HEK293 (cell line): ENCODE measurements at regions not wholly inside any gene's neighbourhood (a gene's known extent, or its start where the extent isn't known, plus 50 kb on each side); places are given as distances from the start of the nearest gene placed in this dataset.
A peak's percentile ranks its signal among the peaks of the same experiment; 100 is the strongest.

Source experiments
- CTCF ChIA-PET: fragments of 350-600 bp; formaldehyde crosslinking; extraction: SDS; loops from one replicate; lab custom pipeline; 2021; ENCODE audit warnings: antibody characterized with exemption; lab: Yijun Ruan, JAX
- POLR2A ChIA-PET: fragments of 300-600 bp; formaldehyde crosslinking; extraction: SDS; loops from one replicate; lab custom pipeline; 2020; ENCODE audit warnings: antibody characterized with exemption, inconsistent platforms; lab: Yijun Ruan, JAX
- H3K27ac ChIP-seq: fragments of 200-500 bp; sonication (Bioruptor generic); 2 replicates; pipeline ENCODE4 v1.5.1; 2014; ENCODE audit warnings: low read depth, low read length, control low read depth, inconsistent platforms; ENCODE audit errors: extremely low read depth
- H3K36me3 ChIP-seq, 2 experiments: fragments of 200-500 bp in 1 of 2; sonication (Bioruptor generic) in 1 of 2; 1 replicate in 1 of 2; 2 replicates in 1 of 2; pipeline ENCODE4 v1.5.1; 2014 to 2017; ENCODE audit warnings: inconsistent platforms in 2 of 2, low read length in 2 of 2; ENCODE audit not compliant: control insufficient read depth in 2 of 2, insufficient read depth in 1 of 2
- H3K4me1 ChIP-seq: fragments of 200-500 bp; sonication (Bioruptor generic); 2 replicates; pipeline ENCODE4 v1.5.1; 2014; ENCODE audit warnings: mild to moderate bottlenecking, low read length, inconsistent platforms; ENCODE audit not compliant: control insufficient read depth, insufficient read depth
- H3K4me3 ChIP-seq: 2 replicates; pipeline ENCODE4 v1.5.1; 2011; ENCODE audit warnings: low read depth, mild to moderate bottlenecking, control low read depth, low read length, moderate library complexity
- H3K9me3 ChIP-seq: fragments of 200-500 bp; sonication (Bioruptor generic); 2 replicates; pipeline ENCODE4 v1.5.1; 2014; ENCODE audit warnings: low read depth, low read length, inconsistent platforms; ENCODE audit not compliant: control insufficient read depth, insufficient read depth
- BCL11A ChIP-seq: fragments of 450-650 bp; formaldehyde crosslinking; IDR thresholded peaks from 2 replicates; pipeline ENCODE4 v1.5.1; 2016; ENCODE audit warnings: low read depth, missing biosample characterization, missing genetic modification characterization
- EGR2 ChIP-seq: fragments of 450-650 bp; formaldehyde crosslinking; IDR thresholded peaks from 2 replicates; pipeline ENCODE4 v1.5.1; 2016; ENCODE audit warnings: low read depth, missing biosample characterization, missing genetic modification characterization
- GLIS2 ChIP-seq: fragments of 450-650 bp; formaldehyde crosslinking; IDR thresholded peaks from 2 replicates; pipeline ENCODE4 v1.5.1; 2016; ENCODE audit warnings: missing biosample characterization, missing genetic modification characterization
- INSM2 ChIP-seq: fragments of 450-650 bp; formaldehyde crosslinking; IDR thresholded peaks from 2 replicates; pipeline ENCODE4 v1.5.1; 2016; ENCODE audit warnings: missing biosample characterization, missing genetic modification characterization
- MEIS1 ChIP-seq: sonication (generic); formaldehyde crosslinking; IDR thresholded peaks from 2 replicates; pipeline ENCODE4 v1.8.1; 2022; ENCODE audit warnings: missing genetic modification reagents, mild to moderate bottlenecking, borderline replicate concordance
- MZF1 ChIP-seq: fragments of 450-650 bp; formaldehyde crosslinking; IDR thresholded peaks from 2 replicates; pipeline ENCODE4 v1.5.1; 2017; ENCODE audit warnings: missing biosample characterization, missing genetic modification characterization, borderline replicate concordance
- PRDM6 ChIP-seq: fragments of 450-650 bp; formaldehyde crosslinking; IDR thresholded peaks from 2 replicates; pipeline ENCODE4 v1.5.1; 2017; ENCODE audit warnings: missing biosample characterization, missing genetic modification characterization
- SETDB1 ChIP-seq: IDR thresholded peaks from one replicate; pipeline ENCODE4 v1.6.1; 2017; ENCODE audit warnings: mild to moderate bottlenecking, low read length, moderate library complexity, mixed read lengths; ENCODE audit not compliant: insufficient read length
- SP2 ChIP-seq: fragments of 450-650 bp; formaldehyde crosslinking; IDR thresholded peaks from 2 replicates; pipeline ENCODE4 v1.5.1; 2016; ENCODE audit warnings: missing biosample characterization, missing genetic modification characterization
- ZBTB20 ChIP-seq: fragments of 450-650 bp; formaldehyde crosslinking; IDR thresholded peaks from 2 replicates; pipeline ENCODE4 v1.5.1; 2016; ENCODE audit warnings: missing biosample characterization, missing genetic modification characterization
- ZBTB21 ChIP-seq: fragments of 450-650 bp; formaldehyde crosslinking; IDR thresholded peaks from 2 replicates; pipeline ENCODE4 v1.5.1; 2017; ENCODE audit warnings: missing biosample characterization, missing genetic modification characterization
- ZFP3 ChIP-seq: fragments of 450-650 bp; formaldehyde crosslinking; IDR thresholded peaks from 2 replicates; pipeline ENCODE4 v1.5.1; 2016; ENCODE audit warnings: low read depth, missing biosample characterization, missing genetic modification characterization
- ZNF10 ChIP-seq: fragments of 450-650 bp; formaldehyde crosslinking; IDR thresholded peaks from 2 replicates; pipeline ENCODE4 v1.5.1; 2017; ENCODE audit warnings: missing biosample characterization, missing genetic modification characterization
- ZNF112 ChIP-seq: fragments of 450-650 bp; formaldehyde crosslinking; IDR thresholded peaks from 2 replicates; pipeline ENCODE4 v1.5.0; 2017; ENCODE audit warnings: missing biosample characterization, missing genetic modification characterization
- ZNF157 ChIP-seq: fragments of 450-650 bp; formaldehyde crosslinking; IDR thresholded peaks from 2 replicates; pipeline ENCODE4 v1.5.1; 2016; ENCODE audit warnings: missing biosample characterization, missing genetic modification characterization
- ZNF174 ChIP-seq: fragments of 450-650 bp; formaldehyde crosslinking; IDR thresholded peaks from 2 replicates; pipeline ENCODE4 v1.5.0; 2017; ENCODE audit warnings: missing biosample characterization, mild to moderate bottlenecking, missing genetic modification characterization
- ZNF214 ChIP-seq: fragments of 450-650 bp; formaldehyde crosslinking; IDR thresholded peaks from 2 replicates; pipeline ENCODE4 v1.5.1; 2017; ENCODE audit warnings: missing biosample characterization, mild to moderate bottlenecking, missing genetic modification characterization, borderline replicate concordance
- ZNF514 ChIP-seq: fragments of 450-650 bp; formaldehyde crosslinking; IDR thresholded peaks from 2 replicates; pipeline ENCODE4 v1.5.1; 2016; ENCODE audit warnings: missing biosample characterization, missing genetic modification characterization
- ZNF571 ChIP-seq: fragments of 450-650 bp; formaldehyde crosslinking; IDR thresholded peaks from 2 replicates; pipeline ENCODE4 v1.5.0; 2017; ENCODE audit warnings: missing biosample characterization, missing genetic modification characterization
- ZNF621 ChIP-seq: fragments of 450-650 bp; formaldehyde crosslinking; IDR thresholded peaks from 2 replicates; pipeline ENCODE4 v1.5.1; 2017; ENCODE audit warnings: missing biosample characterization, missing genetic modification characterization
- ZNF658 ChIP-seq: fragments of 450-650 bp; formaldehyde crosslinking; IDR thresholded peaks from 2 replicates; pipeline ENCODE4; 2016; ENCODE audit warnings: missing biosample characterization, missing genetic modification characterization
- ZNF704 ChIP-seq: fragments of 450-650 bp; formaldehyde crosslinking; IDR thresholded peaks from 2 replicates; pipeline ENCODE4 v1.5.1; 2016; ENCODE audit warnings: missing biosample characterization, missing genetic modification characterization
- ZNF76 ChIP-seq: fragments of 450-650 bp; formaldehyde crosslinking; IDR thresholded peaks from 2 replicates; pipeline ENCODE4; 2016; ENCODE audit warnings: low read depth, missing biosample characterization, missing genetic modification characterization, borderline replicate concordance
- TF ChIP-seq, protein P1 (sequence below): fragments of 450-650 bp; formaldehyde crosslinking; IDR thresholded peaks from 2 replicates; pipeline ENCODE4 v1.5.1; 2016; ENCODE audit warnings: missing biosample characterization, missing genetic modification characterization
- TF ChIP-seq, protein P2 (sequence below): fragments of 450-650 bp; formaldehyde crosslinking; IDR thresholded peaks from 2 replicates; pipeline ENCODE4 v1.5.1; 2016; ENCODE audit warnings: missing biosample characterization, missing genetic modification characterization

GRCh38 chr10:128418819-128419218, 292.6 kb upstream of the MKI67 start:
- Histone ChIP-seq H3K9me3 (no peaks in the 10 kb centered on the region), H3K27ac (no peak overlapping the region), H3K36me3 (no peaks in the 10 kb centered on the region), H3K4me1 (no peaks in the 10 kb centered on the region), H3K4me3 (no peak overlapping the region)
- TF ChIP-seq ZNF571: no peak
- TF ChIP-seq ZFP3 (tag by site-specific recombination): no peak
- TF ChIP-seq ZBTB21 (tag by site-specific recombination): no peak
- TF ChIP-seq ZNF214 (tag by site-specific recombination): no peak
- TF ChIP-seq ZNF621: no peak
- peak; percentile 51 for TF ChIP-seq EGR2 (tag by site-specific recombination)
- TF ChIP-seq, protein P1, sequence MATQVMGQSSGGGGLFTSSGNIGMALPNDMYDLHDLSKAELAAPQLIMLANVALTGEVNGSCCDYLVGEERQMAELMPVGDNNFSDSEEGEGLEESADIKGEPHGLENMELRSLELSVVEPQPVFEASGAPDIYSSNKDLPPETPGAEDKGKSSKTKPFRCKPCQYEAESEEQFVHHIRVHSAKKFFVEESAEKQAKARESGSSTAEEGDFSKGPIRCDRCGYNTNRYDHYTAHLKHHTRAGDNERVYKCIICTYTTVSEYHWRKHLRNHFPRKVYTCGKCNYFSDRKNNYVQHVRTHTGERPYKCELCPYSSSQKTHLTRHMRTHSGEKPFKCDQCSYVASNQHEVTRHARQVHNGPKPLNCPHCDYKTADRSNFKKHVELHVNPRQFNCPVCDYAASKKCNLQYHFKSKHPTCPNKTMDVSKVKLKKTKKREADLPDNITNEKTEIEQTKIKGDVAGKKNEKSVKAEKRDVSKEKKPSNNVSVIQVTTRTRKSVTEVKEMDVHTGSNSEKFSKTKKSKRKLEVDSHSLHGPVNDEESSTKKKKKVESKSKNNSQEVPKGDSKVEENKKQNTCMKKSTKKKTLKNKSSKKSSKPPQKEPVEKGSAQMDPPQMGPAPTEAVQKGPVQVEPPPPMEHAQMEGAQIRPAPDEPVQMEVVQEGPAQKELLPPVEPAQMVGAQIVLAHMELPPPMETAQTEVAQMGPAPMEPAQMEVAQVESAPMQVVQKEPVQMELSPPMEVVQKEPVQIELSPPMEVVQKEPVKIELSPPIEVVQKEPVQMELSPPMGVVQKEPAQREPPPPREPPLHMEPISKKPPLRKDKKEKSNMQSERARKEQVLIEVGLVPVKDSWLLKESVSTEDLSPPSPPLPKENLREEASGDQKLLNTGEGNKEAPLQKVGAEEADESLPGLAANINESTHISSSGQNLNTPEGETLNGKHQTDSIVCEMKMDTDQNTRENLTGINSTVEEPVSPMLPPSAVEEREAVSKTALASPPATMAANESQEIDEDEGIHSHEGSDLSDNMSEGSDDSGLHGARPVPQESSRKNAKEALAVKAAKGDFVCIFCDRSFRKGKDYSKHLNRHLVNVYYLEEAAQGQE (tag by site-specific recombination): peak; percentile 76; the same call in 1 of the 2 replicates
- no peak for TF ChIP-seq MEIS1 (CRISPR knock-in tag)
- TF ChIP-seq BCL11A: no peak
- TF ChIP-seq ZNF10 (tag by site-specific recombination): no peak
- TF ChIP-seq ZNF658 (tag by site-specific recombination): no peak
- TF ChIP-seq ZNF174 (tag by site-specific recombination): no peak
- TF ChIP-seq ZNF514 (tag by site-specific recombination): no peak
- TF ChIP-seq ZNF704 (tag by site-specific recombination): no peak
- no peak for TF ChIP-seq ZNF76 (tag by site-specific recombination)
- CTCF ChIA-PET: interaction anchor here (0.7 kb wide), 1 partner anchor 237 kb away, joined by 3 read pairs; no protein-coding TSS in a partner anchor
- POLR2A ChIA-PET: no interaction called here

GRCh38 chr10:128419466-128420019, 293.3 kb upstream of the MKI67 start:
- CTCF ChIA-PET: no interaction called here
- Histone ChIP-seq H3K4me3 (no peak overlapping the region), H3K9me3 (no peaks in the 10 kb centered on the region), H3K4me1 (no peaks in the 10 kb centered on the region), H3K36me3 (no peaks in the 10 kb centered on the region), H3K27ac (no peak overlapping the region)
- POLR2A ChIA-PET: no interaction called here
- TF ChIP-seq, protein P2, sequence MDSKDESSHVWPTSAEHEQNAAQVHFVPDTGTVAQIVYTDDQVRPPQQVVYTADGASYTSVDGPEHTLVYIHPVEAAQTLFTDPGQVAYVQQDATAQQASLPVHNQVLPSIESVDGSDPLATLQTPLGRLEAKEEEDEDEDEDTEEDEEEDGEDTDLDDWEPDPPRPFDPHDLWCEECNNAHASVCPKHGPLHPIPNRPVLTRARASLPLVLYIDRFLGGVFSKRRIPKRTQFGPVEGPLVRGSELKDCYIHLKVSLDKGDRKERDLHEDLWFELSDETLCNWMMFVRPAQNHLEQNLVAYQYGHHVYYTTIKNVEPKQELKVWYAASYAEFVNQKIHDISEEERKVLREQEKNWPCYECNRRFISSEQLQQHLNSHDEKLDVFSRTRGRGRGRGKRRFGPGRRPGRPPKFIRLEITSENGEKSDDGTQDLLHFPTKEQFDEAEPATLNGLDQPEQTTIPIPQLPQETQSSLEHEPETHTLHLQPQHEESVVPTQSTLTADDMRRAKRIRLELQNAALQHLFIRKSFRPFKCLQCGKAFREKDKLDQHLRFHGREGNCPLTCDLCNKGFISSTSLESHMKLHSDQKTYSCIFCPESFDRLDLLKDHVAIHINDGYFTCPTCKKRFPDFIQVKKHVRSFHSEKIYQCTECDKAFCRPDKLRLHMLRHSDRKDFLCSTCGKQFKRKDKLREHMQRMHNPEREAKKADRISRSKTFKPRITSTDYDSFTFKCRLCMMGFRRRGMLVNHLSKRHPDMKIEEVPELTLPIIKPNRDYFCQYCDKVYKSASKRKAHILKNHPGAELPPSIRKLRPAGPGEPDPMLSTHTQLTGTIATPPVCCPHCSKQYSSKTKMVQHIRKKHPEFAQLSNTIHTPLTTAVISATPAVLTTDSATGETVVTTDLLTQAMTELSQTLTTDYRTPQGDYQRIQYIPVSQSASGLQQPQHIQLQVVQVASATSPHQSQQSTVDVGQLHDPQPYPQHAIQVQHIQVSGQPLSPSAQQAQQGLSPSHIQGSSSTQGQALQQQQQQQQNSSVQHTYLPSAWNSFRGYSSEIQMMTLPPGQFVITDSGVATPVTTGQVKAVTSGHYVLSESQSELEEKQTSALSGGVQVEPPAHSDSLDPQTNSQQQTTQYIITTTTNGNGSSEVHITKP (tag by site-specific recombination): no peak
- TF ChIP-seq ZBTB20 (tag by site-specific recombination) (no peak), PRDM6 (no peak), SP2 (tag by site-specific recombination) (no peak), INSM2 (no peak), ZNF157 (tag by site-specific recombination) (no peak), GLIS2 (tag by site-specific recombination) (no peak), MZF1 (tag by site-specific recombination) (no peak), SETDB1 (no peak), ZNF112 (tag by site-specific recombination) (no peak)
